BLaER1 treated with 17β-estradiol and CSF1 and Interleukin-3, amounts not matched to agents 10 nM and 100 nM (cell line): ENCODE measurements at regions not wholly inside any gene's neighbourhood (a gene's known extent, or its start where the extent isn't known, plus 50 kb on each side); places are given as distances from the start of the nearest gene placed in this dataset.

Experiments used
- H3K27ac ChIP-seq, 11 experiments: shearing (Covaris generic); formaldehyde crosslinking; 2 replicates each; pipeline ENCODE4 v1.8.1; 2022
- H3K27me3 ChIP-seq, 11 experiments: shearing (Covaris generic); formaldehyde crosslinking; 2 replicates each; pipeline ENCODE4 v1.8.1; 2022
- H3K36me3 ChIP-seq, 11 experiments: shearing (Covaris generic); formaldehyde crosslinking; 2 replicates each; pipeline ENCODE4 v1.8.1; 2022
- H3K4me1 ChIP-seq, 10 experiments: shearing (Covaris generic); formaldehyde crosslinking; 2 replicates each; pipeline ENCODE4 v1.8.1; 2022
- H3K4me2 ChIP-seq, 11 experiments: shearing (Covaris generic); formaldehyde crosslinking; 2 replicates each; pipeline ENCODE4 v1.8.1; 2022
- H3K4me3 ChIP-seq, 10 experiments: shearing (Covaris generic); formaldehyde crosslinking; 2 replicates each; pipeline ENCODE4 v1.8.1; 2022
- H3K9ac ChIP-seq, 11 experiments: shearing (Covaris generic); formaldehyde crosslinking; 2 replicates each; pipeline ENCODE4 v1.8.1; 2022
- H3K9me3 ChIP-seq, 11 experiments: shearing (Covaris generic); formaldehyde crosslinking; replicated peaks in 1 of 11; 2 replicates each; pipeline ENCODE4 v1.8.1; 2022
- H4K20me1 ChIP-seq, 11 experiments: shearing (Covaris generic); formaldehyde crosslinking; 2 replicates each; pipeline ENCODE4 v1.8.1; 2022
- Cebpa-rat ChIP-seq, 11 experiments: shearing (Covaris generic); IDR thresholded peaks; 2 replicates each; pipeline ENCODE4 v1.8.1; 2022

GRCh38 chr2:2938481-2938880 is 439.1 kb downstream of the EIPR1 start:
- Histone ChIP-seq H4K20me1 (no peaks in the 10 kb centered on the region; a peak in 1 of 22 replicates), H3K9me3 (peaks cover 0 to 21% (median 15%) of the 10 kb centered on the region in 11 experiments; a peak in 15 of 22 replicates), H3K4me2 (peak overlapping the region in 6 of 11 experiments; percentile 35 to 57 (median 48); a peak in 9 of 22 replicates), H3K4me3 (no peak overlapping the region), H3K4me1 (peaks cover 0 to 23% (median 11%) of the 10 kb centered on the region in 10 experiments; a peak in 14 of 20 replicates), H3K9ac (no peak overlapping the region), H3K27ac (no peak overlapping the region), H3K36me3 (no peaks in the 10 kb centered on the region), H3K27me3 (no peaks in the 10 kb centered on the region)
- TF ChIP-seq Cebpa-rat (IDR thresholded peaks at IDR 0.05) = no peak

DNA sequence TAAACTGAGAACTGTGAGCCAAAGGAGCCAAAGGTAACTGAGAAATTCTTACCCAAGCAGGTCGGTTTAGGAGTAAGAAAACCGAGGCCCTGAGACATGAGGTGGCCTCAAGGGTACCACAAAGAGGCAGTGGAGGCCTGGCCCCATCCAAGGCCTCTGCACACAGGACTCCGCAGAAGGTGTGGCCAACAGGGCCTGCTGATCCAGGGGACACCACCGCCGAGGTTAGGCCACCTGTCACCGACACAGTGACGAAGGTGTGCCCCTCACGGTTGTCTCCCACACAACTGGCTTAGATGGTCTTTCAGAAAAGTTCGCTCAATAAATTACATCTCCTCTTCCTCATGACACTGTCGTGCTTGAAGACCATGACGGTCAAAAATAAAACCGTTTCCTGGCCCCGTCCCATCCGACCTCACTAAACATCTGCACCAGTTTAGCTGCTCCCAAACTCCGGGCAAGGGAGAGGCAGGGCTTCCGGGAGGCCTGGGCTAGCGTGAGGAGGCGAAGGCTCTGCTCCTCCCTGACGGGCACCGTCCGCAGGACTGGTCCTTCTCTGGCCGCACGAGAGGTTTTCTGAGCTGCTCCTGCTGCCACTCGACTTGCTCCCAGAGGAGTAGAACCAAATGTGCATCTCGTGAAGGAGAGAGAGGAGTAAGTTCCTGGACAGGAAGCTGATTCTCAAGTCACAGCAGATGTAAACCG is 442.0 kb downstream of the EIPR1 start:
- Histone ChIP-seq H3K4me1 (peaks cover 0 to 36% (median 24%) of the 10 kb centered on the region in 10 experiments; a peak in 14 of 20 replicates), H3K4me2 (no peak overlapping the region), H3K27ac (no peak overlapping the region), H3K27me3 (no peaks in the 10 kb centered on the region), H3K4me3 (no peak overlapping the region), H4K20me1 (no peaks in the 10 kb centered on the region), H3K9ac (no peak overlapping the region), H3K36me3 (no peaks in the 10 kb centered on the region), H3K9me3 (peaks cover 5 to 25% (median 20%) of the 10 kb centered on the region in 11 experiments; a peak in 20 of 22 replicates)
- TF ChIP-seq Cebpa-rat (IDR thresholded peaks at IDR 0.05) = no peak

- peaks cover 0 to 22% (median 14%) of the 10 kb centered on the region in 10 experiments; a peak in 13 of 20 replicates for H3K4me1 ChIP-seq
- no peaks in the 10 kb centered on the region for H3K27me3 ChIP-seq
- peak overlapping the region in 7 of 11 experiments; percentile 21 to 68 (median 52); a peak in 12 of 22 replicates for H3K4me2 ChIP-seq
- no peaks in the 10 kb centered on the region for H3K36me3 ChIP-seq
- TF ChIP-seq Cebpa-rat (IDR thresholded peaks at IDR 0.05) = no peak
- H3K4me3 ChIP-seq = no peak overlapping the region
- peaks cover 25 to 45% (median 39%) of the 10 kb centered on the region in 11 experiments for H3K9me3 ChIP-seq
- H3K9ac ChIP-seq = 0 out of 22 replicates have a peak overlapping the region, but pooled peaks of 2 of the 11 experiments have one; percentile 7 to 29
- H3K27ac ChIP-seq = no peak overlapping the region
- no peaks in the 10 kb centered on the region for H4K20me1 ChIP-seq
Observed at GRCh38 chr2:2933426-2933825, 444.2 kb downstream of the EIPR1 start.

DNA sequence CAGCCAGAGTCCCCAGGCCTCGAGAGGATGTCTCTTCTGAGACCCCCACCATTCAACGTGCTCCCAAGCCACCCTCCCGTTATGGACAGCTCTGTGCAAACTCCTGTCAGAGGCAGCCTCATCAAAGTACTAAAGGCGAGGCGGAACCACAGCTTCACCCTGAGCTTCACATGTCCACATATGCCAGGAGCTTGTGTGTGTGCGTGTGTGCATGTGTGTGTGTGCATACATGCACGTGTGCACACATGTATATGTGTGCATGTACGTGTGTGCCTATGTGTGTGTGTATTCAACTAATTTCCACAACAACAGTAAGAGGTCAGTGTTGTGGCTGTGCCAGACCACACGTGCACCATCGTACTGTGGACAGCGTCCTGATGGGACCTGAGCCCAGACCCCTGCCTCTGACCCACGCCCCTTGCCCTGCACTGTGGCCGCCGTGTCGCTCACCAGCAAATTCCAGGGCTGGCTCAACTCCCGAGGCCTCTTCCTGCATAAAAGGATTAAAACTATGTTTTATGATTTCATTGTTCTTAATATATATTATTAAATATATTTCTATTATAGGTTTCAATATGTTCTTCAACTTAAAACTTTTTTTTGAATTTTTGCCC is 444.8 kb downstream of the EIPR1 start:
- H3K9ac ChIP-seq = no peak overlapping the region
- no peak for TF ChIP-seq Cebpa-rat (IDR thresholded peaks at IDR 0.05)
- H3K9me3 ChIP-seq = peaks cover 25 to 45% (median 39%) of the 10 kb centered on the region in 11 experiments
- no peaks in the 10 kb centered on the region for H3K27me3 ChIP-seq
- no peak overlapping the region for H3K27ac ChIP-seq
- no peaks in the 10 kb centered on the region for H3K36me3 ChIP-seq
- H3K4me2 ChIP-seq = peak overlapping the region in 6 of 11 experiments; percentile 7 to 68 (median 38); a peak in 7 of 22 replicates
- H3K4me3 ChIP-seq = no peak overlapping the region
- H4K20me1 ChIP-seq = no peaks in the 10 kb centered on the region
- peaks cover 0 to 21% (median 13%) of the 10 kb centered on the region in 10 experiments; a peak in 13 of 20 replicates for H3K4me1 ChIP-seq

- Histone ChIP-seq H3K4me1 (peaks cover 0 to 21% (median 13%) of the 10 kb centered on the region in 10 experiments; a peak in 13 of 20 replicates), H3K27me3 (no peaks in the 10 kb centered on the region), H3K36me3 (no peaks in the 10 kb centered on the region), H3K4me3 (no peak overlapping the region), H3K9ac (no peak overlapping the region), H3K9me3 (peaks cover 25 to 40% (median 36%) of the 10 kb centered on the region in 11 experiments), H3K27ac (no peak overlapping the region), H4K20me1 (no peaks in the 10 kb centered on the region), H3K4me2 (peak overlapping the region in 4 of 11 experiments; percentile 28 to 68 (median 50); a peak in 5 of 22 replicates)
- no peak for TF ChIP-seq Cebpa-rat (IDR thresholded peaks at IDR 0.05)
Observed at GRCh38 chr2:2932189-2932588, 445.4 kb downstream of the EIPR1 start.

GRCh38 chr2:2931318-2932075 is 446.1 kb downstream of the EIPR1 start:
- peaks cover 20 to 33% (median 30%) of the 10 kb centered on the region in 11 experiments for H3K9me3 ChIP-seq
- no peaks in the 10 kb centered on the region for H3K36me3 ChIP-seq
- H3K4me2 ChIP-seq = 0 out of 22 replicates have a peak overlapping the region, but pooled peaks of 1 of the 11 experiments have one; percentile 52
- no peaks in the 10 kb centered on the region for H3K27me3 ChIP-seq
- TF ChIP-seq Cebpa-rat (IDR thresholded peaks at IDR 0.05) = no peak
- no peaks in the 10 kb centered on the region for H4K20me1 ChIP-seq
- H3K27ac ChIP-seq = no peak overlapping the region
- no peak overlapping the region for H3K4me3 ChIP-seq
- no peak overlapping the region for H3K9ac ChIP-seq
- peaks cover 0 to 21% (median 13%) of the 10 kb centered on the region in 10 experiments; a peak in 13 of 20 replicates for H3K4me1 ChIP-seq

- H4K20me1 ChIP-seq = no peaks in the 10 kb centered on the region
- H3K4me1 ChIP-seq = peaks cover 0 to 21% (median 13%) of the 10 kb centered on the region in 10 experiments; a peak in 13 of 20 replicates
- H3K27ac ChIP-seq = no peak overlapping the region
- H3K9ac ChIP-seq = no peak overlapping the region
- H3K9me3 ChIP-seq = peaks cover 20 to 27% (median 25%) of the 10 kb centered on the region in 11 experiments
- no peak for TF ChIP-seq Cebpa-rat (IDR thresholded peaks at IDR 0.05)
- H3K36me3 ChIP-seq = no peaks in the 10 kb centered on the region
- no peak overlapping the region for H3K4me3 ChIP-seq
- H3K27me3 ChIP-seq = no peaks in the 10 kb centered on the region
- no peak overlapping the region for H3K4me2 ChIP-seq
Observed at GRCh38 chr2:2930841-2931240, 446.8 kb downstream of the EIPR1 start.

- Histone ChIP-seq H3K4me3 (no peak overlapping the region), H3K9ac (no peak overlapping the region), H3K4me1 (no peaks in the 10 kb centered on the region), H3K36me3 (no peaks in the 10 kb centered on the region), H3K27ac (no peak overlapping the region), H3K9me3 (peaks cover 20 to 27% (median 25%) of the 10 kb centered on the region in 11 experiments), H3K27me3 (no peaks in the 10 kb centered on the region), H3K4me2 (no peak overlapping the region), H4K20me1 (no peaks in the 10 kb centered on the region)
- TF ChIP-seq Cebpa-rat (IDR thresholded peaks at IDR 0.05) = no peak
Observed at GRCh38 chr2:2926858-2927175, 450.8 kb downstream of the EIPR1 start.
